Body of pancreas (tissue), 4 donors: ENCODE measurements at regions not wholly inside any gene's neighbourhood (a gene's known extent, or its start where the extent isn't known, plus 50 kb on each side); places are given as distances from the start of the nearest gene placed in this dataset.

Experiments used
- ATAC-seq: fragments of 150-250 bp; one replicate; pipeline ENCODE4 v1.9.1; 2016
- DNase-seq, 4 donors: peaks; one replicate each; pipeline ENCODE4 v3.0.0-alpha.2; 2019
- H3K27ac ChIP-seq, 4 donors: fragments of 200-600 bp; sonication (generic); 1 replicate in 3 of 4; 2 replicates in 1 of 4; pipeline versions ENCODE4 v1.5.1 to v1.6.1; 2016 to 2019; ENCODE audit warnings: mild to moderate bottlenecking in 1 of 4, mixed read lengths in 1 of 4, moderate library complexity in 1 of 4
- H3K27me3 ChIP-seq, 2 donors: fragments of 200-600 bp; sonication (generic); one replicate each; pipeline ENCODE4 v1.6.0; 2016; ENCODE audit warnings: mild to moderate bottlenecking in 1 of 2
- H3K36me3 ChIP-seq, 2 donors: fragments of 200-600 bp; sonication (generic); replicated peaks in 1 of 2; 2 replicates each; pipeline ENCODE4 v1.5.1; 2016; ENCODE audit warnings: low read depth in 2 of 2; ENCODE audit not compliant: insufficient read depth in 1 of 2
- H3K4me1 ChIP-seq: fragments of 200-600 bp; sonication (generic); one replicate; pipeline ENCODE4 v1.6.0; 2016
- H3K4me3 ChIP-seq, 2 donors: fragments of 200-600 bp; sonication (generic); 1 replicate in 1 of 2; 2 replicates in 1 of 2; pipeline ENCODE4 v1.5.1; 2016 to 2019
- H3K9me3 ChIP-seq, 3 donors: fragments of 200-600 bp; sonication (generic); 1 replicate in 2 of 3; 2 replicates in 1 of 3; pipeline ENCODE4 v1.5.1; 2016
- POLR2A ChIP-seq, 3 donors: fragments of 450-650 bp; IDR thresholded peaks; one replicate each; pipeline ENCODE4 v1.6.1; 2016; ENCODE audit warnings: antibody characterized with exemption in 3 of 3, mild to moderate bottlenecking in 2 of 3
- WGBS, 2 donors: methylation state at CpG; one replicate each; pipeline ENCODE4 v1.1.5; 2017; 5-methylcytosine and 5-hydroxymethylcytosine counted together
- intact Hi-C: fragments of 100-400 bp; cut with DNase I; formaldehyde crosslinking; loops from one replicate; pipeline ENCODE4 v1.15.1; 2023
- TF ChIP-seq, protein P1 (sequence below), 7 experiments: fragments of 450-650 bp in 4 of 7; fragments of 200-600 bp in 3 of 7; sonication (generic) in 3 of 7; IDR thresholded peaks; one replicate each; pipeline ENCODE4 v1.5.1; 2016 to 2019; ENCODE audit warnings: antibody characterized with exemption in 7 of 7

DNA sequence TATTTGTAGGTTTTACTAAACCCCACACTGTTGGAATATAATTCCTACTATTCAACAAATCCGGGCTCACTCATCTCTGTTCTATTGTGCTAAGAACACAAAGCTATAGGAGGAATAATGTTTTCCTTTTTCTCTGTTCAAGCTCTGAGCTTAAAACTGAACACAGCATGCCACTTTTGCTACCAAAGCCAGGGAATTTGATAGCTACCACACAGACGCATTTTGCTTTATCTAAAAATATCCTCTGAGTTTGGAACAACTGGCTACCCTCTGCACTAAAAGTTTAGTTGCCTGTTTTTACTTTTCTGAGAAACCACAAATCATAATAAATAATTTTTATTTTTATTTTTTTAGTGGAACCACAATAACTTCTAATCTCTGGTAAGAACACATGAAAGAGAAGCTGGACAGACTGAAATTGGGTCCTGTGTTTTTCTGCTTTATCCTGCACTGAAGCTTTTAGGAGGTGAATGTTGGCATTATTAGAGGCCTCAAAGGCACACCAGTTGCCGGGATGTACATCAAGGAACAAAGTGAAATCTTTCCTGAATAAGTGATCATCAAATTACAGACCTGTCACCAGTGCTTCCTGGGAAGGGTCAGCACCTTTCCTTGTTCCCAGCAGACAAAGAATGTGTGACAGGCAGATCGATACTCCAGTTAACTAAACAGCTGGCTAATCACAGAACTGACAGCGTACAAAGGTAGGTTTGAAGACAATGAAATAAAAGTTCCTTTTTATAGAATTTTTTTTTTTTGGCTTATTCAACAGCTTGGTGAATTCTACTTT, 523.2 kb upstream of the TENM4 start:
- DNase-seq, result no peak
- no peak for TF ChIP-seq POLR2A (IDR thresholded peaks at IDR 0.05)
- TF ChIP-seq, protein P1, sequence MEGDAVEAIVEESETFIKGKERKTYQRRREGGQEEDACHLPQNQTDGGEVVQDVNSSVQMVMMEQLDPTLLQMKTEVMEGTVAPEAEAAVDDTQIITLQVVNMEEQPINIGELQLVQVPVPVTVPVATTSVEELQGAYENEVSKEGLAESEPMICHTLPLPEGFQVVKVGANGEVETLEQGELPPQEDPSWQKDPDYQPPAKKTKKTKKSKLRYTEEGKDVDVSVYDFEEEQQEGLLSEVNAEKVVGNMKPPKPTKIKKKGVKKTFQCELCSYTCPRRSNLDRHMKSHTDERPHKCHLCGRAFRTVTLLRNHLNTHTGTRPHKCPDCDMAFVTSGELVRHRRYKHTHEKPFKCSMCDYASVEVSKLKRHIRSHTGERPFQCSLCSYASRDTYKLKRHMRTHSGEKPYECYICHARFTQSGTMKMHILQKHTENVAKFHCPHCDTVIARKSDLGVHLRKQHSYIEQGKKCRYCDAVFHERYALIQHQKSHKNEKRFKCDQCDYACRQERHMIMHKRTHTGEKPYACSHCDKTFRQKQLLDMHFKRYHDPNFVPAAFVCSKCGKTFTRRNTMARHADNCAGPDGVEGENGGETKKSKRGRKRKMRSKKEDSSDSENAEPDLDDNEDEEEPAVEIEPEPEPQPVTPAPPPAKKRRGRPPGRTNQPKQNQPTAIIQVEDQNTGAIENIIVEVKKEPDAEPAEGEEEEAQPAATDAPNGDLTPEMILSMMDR (IDR thresholded peaks at IDR 0.05), result no peak
- Histone ChIP-seq H3K27me3 (no peaks in the 10 kb centered on the region), H3K36me3 (no peaks in the 10 kb centered on the region), H3K9me3 (no peaks in the 10 kb centered on the region), H3K4me3 (no peak overlapping the region), H3K4me1 (no peaks in the 10 kb centered on the region), H3K27ac (no peak overlapping the region)
- WGBS, 2 donors, result 21 to 23% methylated on average over 5 of the region's 5 CpGs
- intact Hi-C loops, result no loop called here
- no peak for ATAC-seq

DNA sequence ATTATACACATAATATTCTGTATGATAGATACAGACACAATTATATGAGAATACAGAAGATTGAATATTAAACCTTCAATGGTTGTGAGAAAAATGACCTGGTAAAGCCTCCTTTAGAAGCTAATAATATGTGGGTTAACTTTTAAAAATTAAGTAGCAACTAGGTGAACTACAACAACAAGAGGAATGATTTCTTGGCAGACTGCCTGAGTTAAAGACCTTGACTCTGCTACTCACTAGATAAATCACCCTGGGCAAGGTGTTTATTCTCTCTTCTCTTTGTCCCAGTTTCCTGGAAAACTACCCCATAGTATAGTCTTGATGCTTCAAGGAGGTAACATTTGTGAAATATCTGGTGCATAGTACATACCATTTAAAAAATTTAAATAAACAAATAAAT, 519.6 kb upstream of the TENM4 start:
- no peaks in the 10 kb centered on the region for H3K36me3 ChIP-seq
- no peak overlapping the region for H3K4me3 ChIP-seq
- no peak overlapping the region for H3K27ac ChIP-seq
- no peak for ATAC-seq
- no peak for DNase-seq
- intact Hi-C loops, result no loop called here
- no peaks in the 10 kb centered on the region for H3K27me3 ChIP-seq
- no peaks in the 10 kb centered on the region for H3K9me3 ChIP-seq
- TF ChIP-seq, protein P1 (IDR thresholded peaks at IDR 0.05), result no peak
- H3K4me1 ChIP-seq, result no peaks in the 10 kb centered on the region

DNA sequence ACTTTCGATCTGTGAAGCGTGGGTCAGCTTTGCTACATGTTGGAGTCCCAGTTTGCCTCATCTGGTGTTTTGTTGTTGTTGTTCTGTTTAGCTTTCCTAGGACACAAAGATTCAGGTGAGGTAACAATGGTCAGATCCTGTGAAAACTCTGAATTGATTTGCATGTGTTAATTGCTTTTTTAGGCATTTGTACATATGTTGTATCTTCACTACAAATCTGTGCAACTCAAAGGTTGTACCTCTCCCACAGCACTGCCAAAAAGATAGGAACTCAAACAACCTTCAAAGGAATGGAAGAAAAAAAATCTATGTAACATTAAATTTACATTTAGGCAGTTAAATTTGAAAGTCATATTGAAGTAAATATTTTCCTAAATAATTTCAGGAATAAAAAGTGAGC, 518.5 kb upstream of the TENM4 start:
- intact Hi-C loops, result no loop called here
- TF ChIP-seq POLR2A (IDR thresholded peaks at IDR 0.05), result no peak
- TF ChIP-seq, protein P1 (IDR thresholded peaks at IDR 0.05), result no peak
- ATAC-seq (no peak), DNase-seq (no peak)
- whole genome bisulfite sequencing, 2 donors, result 78 to 79% methylated on average over 2 of the region's 2 CpGs
- H3K4me1 ChIP-seq, result no peaks in the 10 kb centered on the region
- H3K9me3 ChIP-seq, result no peaks in the 10 kb centered on the region
- H3K36me3 ChIP-seq, result no peaks in the 10 kb centered on the region
- no peaks in the 10 kb centered on the region for H3K27me3 ChIP-seq
- no peak overlapping the region for H3K4me3 ChIP-seq
- H3K27ac ChIP-seq, result no peak overlapping the region

DNA sequence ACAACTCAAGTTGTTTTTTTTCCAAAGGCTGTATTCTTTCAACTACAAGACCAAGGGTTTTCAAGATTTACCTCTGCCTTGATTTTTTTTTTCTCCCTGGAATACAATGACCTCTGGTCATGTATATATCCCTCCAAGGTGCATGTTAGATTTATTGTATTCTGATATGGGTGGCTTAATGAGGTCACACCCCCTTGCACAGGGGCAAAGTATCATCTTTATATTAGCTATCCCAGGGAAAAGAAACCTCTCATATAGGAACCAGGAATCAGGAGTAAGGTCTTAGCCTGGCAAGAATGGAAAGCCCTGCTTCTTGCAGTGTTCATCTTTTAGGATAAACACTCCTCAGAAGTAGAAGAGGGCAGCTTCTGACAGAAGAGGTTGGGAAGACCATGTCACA, 516.9 kb upstream of the TENM4 start:
- Histone ChIP-seq H3K36me3 (no peaks in the 10 kb centered on the region), H3K27ac (no peak overlapping the region), H3K4me3 (no peak overlapping the region), H3K4me1 (no peaks in the 10 kb centered on the region), H3K9me3 (no peaks in the 10 kb centered on the region), H3K27me3 (no peaks in the 10 kb centered on the region)
- intact Hi-C loops, result no loop called here
- DNase-seq (no peak), ATAC-seq (no peak)
- TF ChIP-seq POLR2A (IDR thresholded peaks at IDR 0.05), result no peak
- TF ChIP-seq, protein P1 (IDR thresholded peaks at IDR 0.05), result no peak

DNA sequence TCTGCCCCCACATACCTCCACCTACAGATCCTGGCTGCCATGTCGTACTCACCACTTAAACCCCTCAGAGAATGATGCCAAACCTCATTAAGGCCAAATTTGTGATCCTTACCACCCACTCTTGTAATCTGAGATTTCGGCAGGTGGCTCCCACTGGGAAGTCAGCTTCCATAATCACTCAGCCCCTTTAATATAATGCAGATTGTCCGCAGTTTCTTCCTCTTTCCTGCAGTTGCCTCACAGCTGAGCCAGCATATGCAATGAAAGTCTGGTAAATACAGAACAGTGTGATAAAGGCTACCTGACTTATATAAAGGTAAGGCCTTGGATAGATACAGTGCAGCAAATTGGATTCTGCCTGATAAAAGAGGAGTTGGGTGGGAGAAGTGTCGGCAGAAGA, 515.2 kb upstream of the TENM4 start:
- no peak for ATAC-seq
- 78 to 85% methylated on average over 4 of the region's 4 CpGs for WGBS, 2 donors

More for the DNA sequence above, 515.2 kb upstream of the TENM4 start:
- intact Hi-C loops, result no loop called here
- Histone ChIP-seq H3K4me1 (no peaks in the 10 kb centered on the region), H3K27ac (no peak overlapping the region), H3K4me3 (no peak overlapping the region), H3K9me3 (no peaks in the 10 kb centered on the region), H3K27me3 (no peaks in the 10 kb centered on the region), H3K36me3 (no peaks in the 10 kb centered on the region)
- TF ChIP-seq POLR2A (IDR thresholded peaks at IDR 0.05), result no peak
- TF ChIP-seq, protein P1 (IDR thresholded peaks at IDR 0.05), result no peak
- no peak for DNase-seq
